Esophagus muscularis mucosa (tissue), 4 donors: ENCODE measurements at regions not wholly inside any gene's neighbourhood (a gene's known extent, or its start where the extent isn't known, plus 50 kb on each side); places are given as distances from the start of the nearest gene placed in this dataset.

Experiments
- CTCF ChIP-seq, 3 experiments: fragments of 200-600 bp in 2 of 3; fragments of 450-650 bp in 1 of 3; sonication (generic) in 2 of 3; IDR thresholded peaks; one replicate each; pipeline ENCODE4 v1.5.1; 2017 to 2019; ENCODE audit warnings: antibody characterized with exemption in 3 of 3, mild to moderate bottlenecking in 2 of 3, moderate library complexity in 1 of 3
- EP300 ChIP-seq: sonication (generic); formaldehyde crosslinking; IDR thresholded peaks from one replicate; pipeline ENCODE4 v1.6.1; 2017; ENCODE audit warnings: antibody characterized with exemption
- POLR2AphosphoS5 ChIP-seq, 2 donors: sonication (generic); formaldehyde crosslinking; IDR thresholded peaks; one replicate each; pipeline ENCODE4 v1.6.1; 2017; ENCODE audit warnings: antibody characterized with exemption in 2 of 2

GRCh38 chr18:39019989-39020388 lies 1454.4 kb upstream of the CELF4 start:
- no peak for TF ChIP-seq EP300
- TF ChIP-seq CTCF (IDR thresholded peaks at IDR 0.05), result no peak
- TF ChIP-seq POLR2AphosphoS5 (IDR thresholded peaks at IDR 0.05), result no peak
